Muscle of arm (tissue), 1 donor: ENCODE measurements at regions not wholly inside any gene's neighbourhood (a gene's known extent, or its start where the extent isn't known, plus 50 kb on each side); places are given as distances from the start of the nearest gene placed in this dataset.

Experiments used
- DNase-seq: peaks from one replicate; pipeline ENCODE4 v3.0.0-alpha.2; 2013

- peak; percentile 80 for DNase-seq
Measured at GRCh38 chr2:45337481-45337880, 273.6 kb downstream of the SRBD1 start.

GRCh38 chr2:45334205-45334604 lies 276.9 kb downstream of the SRBD1 start:
- no peak for DNase-seq

GRCh38 chr2:45332567-45332966 lies 278.5 kb downstream of the SRBD1 start:
- DNase-seq, result no peak

GRCh38 chr2:45332094-45332493 lies 279.0 kb downstream of the SRBD1 start:
- no peak for DNase-seq

GRCh38 chr2:45331410-45331786 lies 279.7 kb downstream of the SRBD1 start:
- DNase-seq, result no peak

- DNase-seq, result no peak
Measured at GRCh38 chr2:45330637-45331409, 280.2 kb downstream of the SRBD1 start.

GRCh38 chr2:45330108-45330507 lies 281.0 kb downstream of the SRBD1 start:
- no peak for DNase-seq

- no peak for DNase-seq
Measured at GRCh38 chr2:45329045-45329677, 281.9 kb downstream of the SRBD1 start.

GRCh38 chr2:45328264-45328870 lies 282.7 kb downstream of the SRBD1 start:
- no peak for DNase-seq

GRCh38 chr2:45323344-45323743 lies 287.7 kb downstream of the SRBD1 start:
- no peak for DNase-seq

GRCh38 chr2:45320956-45321355 lies 290.1 kb downstream of the SRBD1 start:
- DNase-seq, result no peak

- no peak for DNase-seq
Measured at GRCh38 chr2:45319683-45320455, 291.2 kb downstream of the SRBD1 start.

GRCh38 chr2:45318686-45319085 lies 292.4 kb downstream of the SRBD1 start:
- no peak for DNase-seq

GRCh38 chr2:45316576-45317338 lies 294.3 kb downstream of the SRBD1 start:
- DNase-seq, result no peak

GRCh38 chr2:45315861-45316260 lies 295.2 kb downstream of the SRBD1 start:
- peak; percentile 72 for DNase-seq

- no peak for DNase-seq
Measured at GRCh38 chr2:45312275-45312674, 298.8 kb downstream of the SRBD1 start.

- no peak for DNase-seq
Measured at GRCh38 chr2:45311559-45311958, 299.5 kb downstream of the SRBD1 start.

- DNase-seq, result no peak
Measured at GRCh38 chr2:45307147-45307546, 297.9 kb upstream of the SIX2 start.

GRCh38 chr2:45305599-45305998 lies 296.3 kb upstream of the SIX2 start:
- no peak for DNase-seq

- no peak for DNase-seq
Measured at GRCh38 chr2:45303417-45304202, 294.4 kb upstream of the SIX2 start.
